HCT116 (cell line): ENCODE measurements at regions not wholly inside any gene's neighbourhood (a gene's known extent, or its start where the extent isn't known, plus 50 kb on each side); places are given as distances from the start of the nearest gene placed in this dataset.

Source experiments
- ATAC-seq: fragments of 200-7000 bp; cut with Tn5 transposase; 2 replicates; pipeline ENCODE4 v1.9.1; 2020; ENCODE audit warnings: mild to moderate bottlenecking, moderate library complexity
- BruUV-seq: library from RNA; stranded (reverse); fragments of 400-500 nt; replicated peaks from 2 replicates; lab custom pipeline; 2021; lab: Mats Ljungman, UMichigan
- CTCF ChIA-PET: fragments of 300-600 bp; sonication (Branson Sonifier 250); formaldehyde crosslinking; loops from one replicate; lab custom pipeline; 2021; ENCODE audit warnings: antibody characterized with exemption; lab: Charles Lee
- POLR2A ChIA-PET: fragments of 300-600, 350-600 bp; sonication (Branson Sonifier 250); formaldehyde crosslinking; loops from one replicate; lab custom pipeline; 2021; ENCODE audit warnings: antibody characterized with exemption; lab: Charles Lee
- RAD21 ChIA-PET, 2 experiments: fragments of 300-600 bp; sonication (Branson Sonifier 250); formaldehyde crosslinking; loops; one replicate each; lab custom pipeline; 2023; ENCODE audit warnings: low total read pairs in 2 of 2; ENCODE audit not compliant: uncharacterized antibody in 2 of 2, unreplicated experiment in 2 of 2, low non-redundant PET in 1 of 2; lab: Charles Lee
- DNase-seq: peaks from one replicate; pipeline ENCODE4 v3.0.0-alpha.2; 2010; ENCODE audit warnings: low read depth, low spot score
- H2AFZ ChIP-seq: fragments of 200-600 bp; shearing (Covaris generic), sonication (generic); 2 replicates; pipeline ENCODE4 v1.6.1; 2017; ENCODE audit warnings: low read depth, mixed run types, mixed read lengths, antibody characterized with exemption, low read length; ENCODE audit not compliant: poor library complexity, severe bottlenecking
- H3K27ac ChIP-seq: 2 replicates; pipeline ENCODE4 v1.5.1; 2012; ENCODE audit warnings: low read depth, low read length
- H3K27me3 ChIP-seq: fragments of 200-600 bp; sonication (generic); 2 replicates; pipeline ENCODE4 v1.6.1; 2016; ENCODE audit warnings: mixed run types, low read length, mixed read lengths; ENCODE audit not compliant: insufficient read depth
- H3K36me3 ChIP-seq, 2 experiments: fragments of 200-500 bp in 1 of 2; fragments of 200-600 bp in 1 of 2; sonication (Bioruptor generic) in 1 of 2; sonication (generic) in 1 of 2; 2 replicates each; pipeline versions ENCODE4 v1.5.1 to v1.6.1; 2014 to 2016; ENCODE audit warnings: low read length in 2 of 2, inconsistent platforms in 1 of 2, mixed read lengths in 1 of 2, mixed run types in 1 of 2; ENCODE audit not compliant: insufficient read depth in 2 of 2, control insufficient read depth in 1 of 2
- H3K4me1 ChIP-seq, 2 experiments: fragments of 200-600 bp in 1 of 2; sonication (generic) in 1 of 2; 2 replicates each; pipeline versions ENCODE4 v1.5.1 to v1.6.1; 2012 to 2017; ENCODE audit warnings: low read length in 2 of 2, inconsistent platforms in 1 of 2, mild to moderate bottlenecking in 1 of 2, mixed read lengths in 1 of 2, mixed run types in 1 of 2, moderate library complexity in 1 of 2; ENCODE audit not compliant: insufficient read depth in 2 of 2, control insufficient read depth in 1 of 2
- H3K4me2 ChIP-seq: fragments of 200-600 bp; sonication (generic); 2 replicates; pipeline ENCODE4 v1.6.1; 2017; ENCODE audit warnings: mixed run types, low read length, mixed read lengths
- H3K4me3 ChIP-seq, 2 experiments: fragments of 200-600 bp in 1 of 2; sonication (generic) in 1 of 2; replicated peaks in 1 of 2; 2 replicates each; pipeline ENCODE4 v1.5.1; 2011 to 2016; ENCODE audit warnings: low read length in 2 of 2, control low read depth in 1 of 2, low read depth in 1 of 2, mild to moderate bottlenecking in 1 of 2, mixed read lengths in 1 of 2, mixed run types in 1 of 2
- H3K79me2 ChIP-seq: fragments of 200-600 bp; sonication (generic); 2 replicates; pipeline ENCODE4 v1.6.1; 2017; ENCODE audit warnings: mild to moderate bottlenecking, mixed run types, low read length, moderate library complexity, mixed read lengths; ENCODE audit not compliant: insufficient read depth
- H3K9ac ChIP-seq: fragments of 200-600 bp; sonication (generic); 2 replicates; pipeline ENCODE4 v1.6.1; 2016; ENCODE audit warnings: low read length, mixed read lengths
- H3K9me2 ChIP-seq: fragments of 200-600 bp; sonication (generic), shearing (Covaris generic); 2 replicates; pipeline ENCODE4 v1.6.1; 2017; ENCODE audit warnings: mixed run types, mild to moderate bottlenecking, moderate library complexity; ENCODE audit not compliant: insufficient read depth
- H3K9me3 ChIP-seq, 2 experiments: fragments of 200-500 bp in 1 of 2; fragments of 200-600 bp in 1 of 2; sonication (Bioruptor generic) in 1 of 2; sonication (generic) in 1 of 2; 2 replicates each; pipeline ENCODE4 v1.6.1; 2014 to 2017; ENCODE audit warnings: low read length in 2 of 2, mixed read lengths in 2 of 2, inconsistent platforms in 1 of 2, low read depth in 1 of 2, mild to moderate bottlenecking in 1 of 2, mixed run types in 1 of 2, moderate library complexity in 1 of 2; ENCODE audit not compliant: control insufficient read depth in 1 of 2, insufficient read depth in 1 of 2
- H4K20me1 ChIP-seq: fragments of 200-600 bp; sonication (generic), shearing (Covaris generic); 2 replicates; pipeline ENCODE4 v1.6.1; 2017; ENCODE audit warnings: mixed run types, mild to moderate bottlenecking, moderate library complexity; ENCODE audit not compliant: insufficient read depth
- CBX3 ChIP-seq: IDR thresholded peaks from 2 replicates; pipeline ENCODE4 v1.6.1; 2012; ENCODE audit warnings: low read depth
- EZH2 ChIP-seq: fragments of 200-600 bp; sonication (generic); IDR thresholded peaks from 2 replicates; pipeline ENCODE4 v1.6.1; 2017; ENCODE audit warnings: antibody characterized with exemption, mixed run types
- FOSL1 ChIP-seq: IDR thresholded peaks from 2 replicates; pipeline ENCODE4 v1.6.1; 2012; ENCODE audit warnings: low read depth
- JUND ChIP-seq: IDR thresholded peaks from 2 replicates; pipeline ENCODE4 v1.6.1; 2012
- POLR2A ChIP-seq: IDR thresholded peaks from 2 replicates; pipeline ENCODE4 v1.7.0; 2011; ENCODE audit warnings: borderline replicate concordance; ENCODE audit not compliant: insufficient read depth, insufficient read length; ENCODE audit errors: extremely low read depth
- SP1 ChIP-seq: IDR thresholded peaks from 2 replicates; pipeline ENCODE4 v1.6.1; 2012; ENCODE audit warnings: low read depth
- SRF ChIP-seq: IDR thresholded peaks from 2 replicates; pipeline ENCODE4 v1.6.1; 2012; ENCODE audit warnings: low read depth
- TCF7L2 ChIP-seq: IDR thresholded peaks from 2 replicates; pipeline ENCODE4 v1.7.0; 2011; ENCODE audit warnings: borderline replicate concordance, inconsistent platforms; ENCODE audit not compliant: insufficient read depth, insufficient read length; ENCODE audit errors: extremely low read depth
- YY1 ChIP-seq: IDR thresholded peaks from 2 replicates; pipeline ENCODE4 v1.6.1; 2011; ENCODE audit warnings: low read length, low read depth, moderate library complexity, mild to moderate bottlenecking; ENCODE audit not compliant: insufficient replicate concordance; ENCODE audit errors: extremely low read depth
- ZBTB33 ChIP-seq: IDR thresholded peaks from 2 replicates; pipeline ENCODE4 v1.6.1; 2011; ENCODE audit warnings: mild to moderate bottlenecking, low read length, moderate library complexity; ENCODE audit not compliant: insufficient replicate concordance; ENCODE audit errors: extremely low read depth
- ZFX ChIP-seq: fragments of 450-650 bp; IDR thresholded peaks from 2 replicates; pipeline ENCODE4 v1.6.1; 2017
- ZNF274 ChIP-seq: fragments of 200-500 bp; sonication (Bioruptor generic); IDR thresholded peaks from 2 replicates; pipeline ENCODE4 v1.6.1; 2014; ENCODE audit warnings: mild to moderate bottlenecking, low read depth, low read length, inconsistent platforms
- intact Hi-C: fragments of 100-400 bp; cut with micrococcal nuclease; formaldehyde crosslinking; loops from 2 replicates; pipeline ENCODE4 v1.10.0; 2022
- TF ChIP-seq, protein P1 (sequence below), 3 experiments: fragments of 200-600 bp in 1 of 3; sonication (generic) in 1 of 3; IDR thresholded peaks in 2 of 3; conservative IDR thresholded peaks in 1 of 3; 2 replicates each; pipeline ENCODE4 v1.5.1; 2012 to 2017; ENCODE audit warnings: low read depth in 2 of 3, low read length in 2 of 3, antibody characterized with exemption in 1 of 3, borderline replicate concordance in 1 of 3, control low read depth in 1 of 3, mild to moderate bottlenecking in 1 of 3, mixed read lengths in 1 of 3, mixed run types in 1 of 3, moderate library complexity in 1 of 3; ENCODE audit not compliant: insufficient read depth in 1 of 3
- TF ChIP-seq, protein P2 (sequence below): IDR thresholded peaks from 2 replicates; pipeline ENCODE4 v1.6.1; 2012; ENCODE audit warnings: low read depth

GRCh38 chr10:60498985-60499384 lies 109.3 kb upstream of the ANK3 start:
- no peak for ATAC-seq
- Histone ChIP-seq H3K9ac (no peak overlapping the region), H3K4me2 (no peak overlapping the region), H3K9me2 (no peaks in the 10 kb centered on the region), H3K4me3 (no peak overlapping the region), H2AFZ (no peak overlapping the region), H3K36me3 (no peaks in the 10 kb centered on the region), H3K4me1 (peaks cover 2 to 5% of the 10 kb centered on the region in 2 experiments; a peak in 2 of 4 replicates), H3K27me3 (no peaks in the 10 kb centered on the region), H3K9me3 (no peaks in the 10 kb centered on the region), H3K27ac (no peak overlapping the region), H4K20me1 (no peaks in the 10 kb centered on the region), H3K79me2 (no peaks in the 10 kb centered on the region)
- intact Hi-C loops: no loop called here
- no peak for TF ChIP-seq YY1
- TF ChIP-seq ZFX: no peak
- TF ChIP-seq TCF7L2: no peak
- TF ChIP-seq, protein P1, sequence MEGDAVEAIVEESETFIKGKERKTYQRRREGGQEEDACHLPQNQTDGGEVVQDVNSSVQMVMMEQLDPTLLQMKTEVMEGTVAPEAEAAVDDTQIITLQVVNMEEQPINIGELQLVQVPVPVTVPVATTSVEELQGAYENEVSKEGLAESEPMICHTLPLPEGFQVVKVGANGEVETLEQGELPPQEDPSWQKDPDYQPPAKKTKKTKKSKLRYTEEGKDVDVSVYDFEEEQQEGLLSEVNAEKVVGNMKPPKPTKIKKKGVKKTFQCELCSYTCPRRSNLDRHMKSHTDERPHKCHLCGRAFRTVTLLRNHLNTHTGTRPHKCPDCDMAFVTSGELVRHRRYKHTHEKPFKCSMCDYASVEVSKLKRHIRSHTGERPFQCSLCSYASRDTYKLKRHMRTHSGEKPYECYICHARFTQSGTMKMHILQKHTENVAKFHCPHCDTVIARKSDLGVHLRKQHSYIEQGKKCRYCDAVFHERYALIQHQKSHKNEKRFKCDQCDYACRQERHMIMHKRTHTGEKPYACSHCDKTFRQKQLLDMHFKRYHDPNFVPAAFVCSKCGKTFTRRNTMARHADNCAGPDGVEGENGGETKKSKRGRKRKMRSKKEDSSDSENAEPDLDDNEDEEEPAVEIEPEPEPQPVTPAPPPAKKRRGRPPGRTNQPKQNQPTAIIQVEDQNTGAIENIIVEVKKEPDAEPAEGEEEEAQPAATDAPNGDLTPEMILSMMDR (IDR thresholded peaks at IDR 0.05 in 2 of 3, conservative IDR thresholded peaks at IDR 0.05 in 1 of 3; ENCODE audit: borderline replicate concordance in 1 of 3, insufficient read depth in 1 of 3, low read depth in 2 of 3, low read length in 2 of 3): no peak
- ChIA-PET RAD21 (no interaction called here), CTCF (no interaction called here), POLR2A (no interaction called here)
- DNase-seq: no peak
- no TSS peak for BruUV-seq

- Histone ChIP-seq H3K27ac (no peak overlapping the region), H3K9me2 (no peaks in the 10 kb centered on the region), H3K27me3 (no peaks in the 10 kb centered on the region), H3K4me3 (no peak overlapping the region), H3K4me1 (peaks cover 2 to 5% of the 10 kb centered on the region in 2 experiments; a peak in 2 of 4 replicates), H4K20me1 (no peaks in the 10 kb centered on the region), H3K36me3 (no peaks in the 10 kb centered on the region), H3K9ac (no peak overlapping the region), H3K9me3 (no peaks in the 10 kb centered on the region), H2AFZ (no peak overlapping the region), H3K79me2 (no peaks in the 10 kb centered on the region), H3K4me2 (no peak overlapping the region)
- DNase-seq: no peak
- RAD21 ChIA-PET: no interaction called here
- no TSS peak for BruUV-seq
- CTCF ChIA-PET: no interaction called here
- POLR2A ChIA-PET: no interaction called here
- ATAC-seq: no peak
- intact Hi-C loops: no loop called here
- TF ChIP-seq SP1: no peak
- TF ChIP-seq ZBTB33: no peak
- no peak for TF ChIP-seq JUND
- TF ChIP-seq, protein P2, sequence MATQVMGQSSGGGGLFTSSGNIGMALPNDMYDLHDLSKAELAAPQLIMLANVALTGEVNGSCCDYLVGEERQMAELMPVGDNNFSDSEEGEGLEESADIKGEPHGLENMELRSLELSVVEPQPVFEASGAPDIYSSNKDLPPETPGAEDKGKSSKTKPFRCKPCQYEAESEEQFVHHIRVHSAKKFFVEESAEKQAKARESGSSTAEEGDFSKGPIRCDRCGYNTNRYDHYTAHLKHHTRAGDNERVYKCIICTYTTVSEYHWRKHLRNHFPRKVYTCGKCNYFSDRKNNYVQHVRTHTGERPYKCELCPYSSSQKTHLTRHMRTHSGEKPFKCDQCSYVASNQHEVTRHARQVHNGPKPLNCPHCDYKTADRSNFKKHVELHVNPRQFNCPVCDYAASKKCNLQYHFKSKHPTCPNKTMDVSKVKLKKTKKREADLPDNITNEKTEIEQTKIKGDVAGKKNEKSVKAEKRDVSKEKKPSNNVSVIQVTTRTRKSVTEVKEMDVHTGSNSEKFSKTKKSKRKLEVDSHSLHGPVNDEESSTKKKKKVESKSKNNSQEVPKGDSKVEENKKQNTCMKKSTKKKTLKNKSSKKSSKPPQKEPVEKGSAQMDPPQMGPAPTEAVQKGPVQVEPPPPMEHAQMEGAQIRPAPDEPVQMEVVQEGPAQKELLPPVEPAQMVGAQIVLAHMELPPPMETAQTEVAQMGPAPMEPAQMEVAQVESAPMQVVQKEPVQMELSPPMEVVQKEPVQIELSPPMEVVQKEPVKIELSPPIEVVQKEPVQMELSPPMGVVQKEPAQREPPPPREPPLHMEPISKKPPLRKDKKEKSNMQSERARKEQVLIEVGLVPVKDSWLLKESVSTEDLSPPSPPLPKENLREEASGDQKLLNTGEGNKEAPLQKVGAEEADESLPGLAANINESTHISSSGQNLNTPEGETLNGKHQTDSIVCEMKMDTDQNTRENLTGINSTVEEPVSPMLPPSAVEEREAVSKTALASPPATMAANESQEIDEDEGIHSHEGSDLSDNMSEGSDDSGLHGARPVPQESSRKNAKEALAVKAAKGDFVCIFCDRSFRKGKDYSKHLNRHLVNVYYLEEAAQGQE: no peak
- no peak for TF ChIP-seq EZH2
- TF ChIP-seq TCF7L2: no peak
- TF ChIP-seq CBX3: no peak
- TF ChIP-seq FOSL1: no peak
- TF ChIP-seq SRF: no peak
- no peak for TF ChIP-seq POLR2A
- TF ChIP-seq ZFX: no peak
- TF ChIP-seq ZNF274: no peak
These were observed 107.7 kb upstream of the ANK3 start for GRCh38 chr10:60497364-60497763.
